H1 (cell line): ENCODE measurements at regions not wholly inside any gene's neighbourhood (a gene's known extent, or its start where the extent isn't known, plus 50 kb on each side); places are given as distances from the start of the nearest gene placed in this dataset.

Experiments
- CTCF ChIA-PET: fragments of 300-600 bp; sonication (Branson Sonifier 250); formaldehyde crosslinking; loops from one replicate; lab custom pipeline; 2021; ENCODE audit not compliant: partially characterized antibody; lab: Charles Lee
- POLR2A ChIA-PET: fragments of 300-600 bp; sonication (Branson Sonifier 250); formaldehyde crosslinking; loops from one replicate; lab custom pipeline; 2021; ENCODE audit warnings: inconsistent platforms; ENCODE audit not compliant: partially characterized antibody; lab: Charles Lee
- DNase-seq, 2 experiments: peaks; one replicate each; pipeline versions ENCODE4 v3.0.0 to v3.0.0-alpha.2; 2010 to 2022; ENCODE audit warnings: low spot score in 2 of 2, low read depth in 1 of 2, mixed read lengths in 1 of 2
- FAIRE-seq: peaks from 2 replicates; lab custom pipeline; 2011; peaks lifted over from hg19 to GRCh38; lab: Jason Lieb, UNC
- H2AFZ ChIP-seq: 2 replicates; pipeline ENCODE4 v1.8.1; 2012; ENCODE audit warnings: low read length, inconsistent platforms
- H2AK5ac ChIP-seq: 2 replicates; pipeline ENCODE4 v1.6.1; 2013; ENCODE audit warnings: low read depth, low read length
- H2BK120ac ChIP-seq: replicated peaks from 2 replicates; pipeline ENCODE3; 2013; ENCODE audit warnings: low read depth, low read length, inconsistent platforms
- H2BK12ac ChIP-seq: 2 replicates; pipeline ENCODE4 v1.6.1; 2013; ENCODE audit warnings: low read depth, low read length
- H2BK15ac ChIP-seq: 2 replicates; pipeline ENCODE4 v1.6.1; 2013; ENCODE audit warnings: low read length
- H2BK20ac ChIP-seq: 2 replicates; pipeline ENCODE4 v1.6.1; 2013; ENCODE audit warnings: low read length
- H2BK5ac ChIP-seq: 2 replicates; pipeline ENCODE4 v1.6.1; 2013; ENCODE audit warnings: low read depth, low read length
- H3K14ac ChIP-seq: 2 replicates; pipeline ENCODE4 v1.6.1; 2013; ENCODE audit warnings: inconsistent platforms; ENCODE audit not compliant: insufficient read length
- H3K18ac ChIP-seq: 2 replicates; pipeline ENCODE4 v1.6.1; 2013; ENCODE audit warnings: low read length; ENCODE audit errors: extremely low read depth
- H3K23ac ChIP-seq: 2 replicates; pipeline ENCODE4 v1.6.1; 2013; ENCODE audit warnings: inconsistent platforms; ENCODE audit not compliant: insufficient read length
- H3K23me2 ChIP-seq: 2 replicates; pipeline ENCODE4 v1.6.1; 2013; ENCODE audit warnings: low read depth, low read length
- H3K27ac ChIP-seq: 2 replicates; pipeline ENCODE4 v1.6.1; 2011; ENCODE audit warnings: low read depth, low read length, inconsistent platforms
- H3K27me3 ChIP-seq, 4 experiments: replicated peaks in 1 of 4; 1 replicate in 1 of 4; 2 replicates in 3 of 4; pipeline versions ENCODE4 v1.6.1 to v1.8.1; 2011 to 2013; ENCODE audit warnings: low read length in 3 of 4, mild to moderate bottlenecking in 3 of 4, inconsistent platforms in 2 of 4, mixed read lengths in 2 of 4, moderate library complexity in 1 of 4; ENCODE audit not compliant: control insufficient read depth in 3 of 4, insufficient read depth in 3 of 4; ENCODE audit errors: extremely low read depth in 1 of 4
- H3K36me3 ChIP-seq, 4 experiments: 2 replicates each; pipeline versions ENCODE4 v1.6.1 to v1.8.1; 2011 to 2013; ENCODE audit warnings: mild to moderate bottlenecking in 4 of 4, low read length in 3 of 4, moderate library complexity in 2 of 4, control low read depth in 1 of 4, inconsistent platforms in 1 of 4; ENCODE audit not compliant: insufficient read depth in 4 of 4, control insufficient read depth in 2 of 4
- H3K4ac ChIP-seq: replicated peaks from 2 replicates; pipeline ENCODE3; 2013; ENCODE audit warnings: low read length, low read depth, mixed read lengths, inconsistent platforms; ENCODE audit not compliant: insufficient read length
- H3K4me1 ChIP-seq, 4 experiments: replicated peaks in 1 of 4; 1 replicate in 1 of 4; 2 replicates in 3 of 4; pipeline versions ENCODE4 v1.6.1 to v1.8.1; 2011 to 2013; ENCODE audit warnings: low read length in 3 of 4, inconsistent platforms in 2 of 4, mixed read lengths in 1 of 4; ENCODE audit not compliant: insufficient read depth in 4 of 4, control insufficient read depth in 3 of 4
- H3K4me2 ChIP-seq, 2 experiments: 2 replicates each; pipeline versions ENCODE4 v1.6.1 to v1.8.1; 2011 to 2013; ENCODE audit warnings: low read depth in 2 of 2, low read length in 2 of 2, control low read depth in 1 of 2, inconsistent platforms in 1 of 2, mild to moderate bottlenecking in 1 of 2; ENCODE audit not compliant: insufficient read depth in 1 of 2
- H3K4me3 ChIP-seq, 4 experiments: fragments of 200-600, 300-600 bp in 1 of 4; sonication (generic), shearing (Covaris generic), sonication (Bioruptor Twin) in 1 of 4; 2 replicates each; pipeline versions ENCODE4 v1.5.1 to v1.8.1; 2011 to 2016; ENCODE audit warnings: low read length in 4 of 4, low read depth in 3 of 4, control low read depth in 2 of 4, inconsistent platforms in 2 of 4, mild to moderate bottlenecking in 2 of 4, mixed read lengths in 1 of 4, moderate library complexity in 1 of 4; ENCODE audit not compliant: insufficient read depth in 2 of 4; ENCODE audit errors: extremely low read depth in 1 of 4
- H3K56ac ChIP-seq: replicated peaks from 2 replicates; pipeline ENCODE3; 2013; ENCODE audit warnings: low read depth, mild to moderate bottlenecking, mixed read lengths, low read length, inconsistent platforms; ENCODE audit not compliant: insufficient read length
- H3K79me1 ChIP-seq: 2 replicates; pipeline ENCODE4 v1.6.1; 2013; ENCODE audit warnings: low read depth, low read length, control low read depth
- H3K79me2 ChIP-seq, 2 experiments: 2 replicates each; pipeline versions ENCODE4 v1.6.1 to v1.8.1; 2012 to 2013; ENCODE audit warnings: low read length in 2 of 2, mild to moderate bottlenecking in 2 of 2, inconsistent platforms in 1 of 2; ENCODE audit not compliant: insufficient read depth in 2 of 2, control insufficient read depth in 1 of 2
- H3K9ac ChIP-seq, 4 experiments: replicated peaks in 1 of 4; 1 replicate in 1 of 4; 2 replicates in 3 of 4; pipeline versions ENCODE4 v1.6.1 to v1.8.1; 2011 to 2013; ENCODE audit warnings: low read depth in 3 of 4, low read length in 3 of 4, control low read depth in 2 of 4, mild to moderate bottlenecking in 2 of 4, moderate library complexity in 2 of 4, inconsistent platforms in 1 of 4; ENCODE audit errors: extremely low read depth in 1 of 4
- H3K9me3 ChIP-seq, 2 experiments: 2 replicates each; pipeline versions ENCODE4 v1.6.1 to v1.8.1; 2012 to 2013; ENCODE audit warnings: mild to moderate bottlenecking in 2 of 2, moderate library complexity in 2 of 2, control low read depth in 1 of 2, inconsistent platforms in 1 of 2, low read depth in 1 of 2, low read length in 1 of 2, mixed read lengths in 1 of 2; ENCODE audit not compliant: insufficient read depth in 2 of 2
- H4K20me1 ChIP-seq, 2 experiments: replicated peaks in 1 of 2; 2 replicates each; pipeline versions ENCODE3 to v1.8.1; 2011 to 2013; ENCODE audit warnings: inconsistent platforms in 2 of 2, low read length in 2 of 2, mild to moderate bottlenecking in 1 of 2; ENCODE audit not compliant: insufficient read depth in 2 of 2, control insufficient read depth in 1 of 2
- H4K5ac ChIP-seq: 2 replicates; pipeline ENCODE4 v1.6.1; 2013; ENCODE audit warnings: low read length, low read depth, mixed read lengths, inconsistent platforms; ENCODE audit not compliant: insufficient read length
- H4K8ac ChIP-seq: 2 replicates; pipeline ENCODE4 v1.8.0; 2013; ENCODE audit warnings: mild to moderate bottlenecking, moderate library complexity, low read length, inconsistent platforms; ENCODE audit not compliant: insufficient read depth; ENCODE audit errors: extremely low read depth
- H4K91ac ChIP-seq: replicated peaks from 2 replicates; pipeline ENCODE3; 2013; ENCODE audit warnings: low read length, mixed read lengths, inconsistent platforms; ENCODE audit not compliant: insufficient read length
- BACH1 ChIP-seq: IDR thresholded peaks from 2 replicates; pipeline ENCODE4 v1.6.1; 2012; ENCODE audit warnings: low read length, improper control_type of control experiment
- BRCA1 ChIP-seq: IDR thresholded peaks from 2 replicates; pipeline ENCODE4 v1.6.1; 2012; ENCODE audit warnings: low read depth, low read length, improper control_type of control experiment
- CBX5 ChIP-seq: fragments of 300-800, 300-1000 bp; sonication (generic); IDR thresholded peaks from 2 replicates; pipeline ENCODE4 v1.7.1; 2016; ENCODE audit warnings: antibody characterized with exemption, low read length, low read depth
- CBX8 ChIP-seq: fragments of 300-800, 300-1000 bp; sonication (generic); IDR thresholded peaks from 2 replicates; pipeline ENCODE4 v1.7.1; 2016; ENCODE audit warnings: low read depth, low read length, borderline replicate concordance
- CHD2 ChIP-seq: IDR thresholded peaks from 2 replicates; pipeline ENCODE4 v1.6.1; 2012; ENCODE audit warnings: low read length, improper control_type of control experiment
- CREB1 ChIP-seq: IDR thresholded peaks from 2 replicates; pipeline ENCODE4 v1.6.1; 2012; ENCODE audit warnings: inconsistent platforms
- FOSL1 ChIP-seq: IDR thresholded peaks from 2 replicates; pipeline ENCODE4 v1.6.1; 2011; ENCODE audit warnings: mild to moderate bottlenecking, low read depth, low read length, moderate library complexity; ENCODE audit not compliant: insufficient read depth
- GTF2F1 ChIP-seq: IDR thresholded peaks from 2 replicates; pipeline ENCODE4 v1.6.1; 2012; ENCODE audit warnings: low read depth, low read length, improper control_type of control experiment, borderline replicate concordance
- JUND ChIP-seq: IDR thresholded peaks from 2 replicates; pipeline ENCODE4 v1.6.1; 2011; ENCODE audit warnings: mild to moderate bottlenecking, improper control_type of control experiment, low read length
- KDM1A ChIP-seq: fragments of 200-600, 300-600 bp; sonication (generic); IDR thresholded peaks from 2 replicates; pipeline ENCODE4 v1.7.1; 2016; ENCODE audit warnings: mild to moderate bottlenecking, low read length, borderline replicate concordance
- KDM4A ChIP-seq: IDR thresholded peaks from one replicate; pipeline ENCODE4 v1.7.1; 2012; ENCODE audit warnings: low read depth, mild to moderate bottlenecking, moderate library complexity, low read length, inconsistent platforms; ENCODE audit not compliant: severe bottlenecking
- NANOG ChIP-seq: IDR thresholded peaks from 2 replicates; pipeline ENCODE4 v1.6.1; 2011; ENCODE audit warnings: low read length, low read depth, mild to moderate bottlenecking, inconsistent platforms; ENCODE audit not compliant: insufficient read depth, poor library complexity, severe bottlenecking
- PHF8 ChIP-seq: fragments of 200-600 bp; sonication (generic); conservative IDR thresholded peaks from 2 replicates; pipeline ENCODE4 v1.7.1; 2012; ENCODE audit warnings: low read depth, mild to moderate bottlenecking, inconsistent platforms, low read length, moderate library complexity
- POLR2AphosphoS5 ChIP-seq: IDR thresholded peaks from 2 replicates; pipeline ENCODE4 v1.6.1; 2011; ENCODE audit warnings: low read depth, low read length
- POU5F1 ChIP-seq: IDR thresholded peaks from 2 replicates; pipeline ENCODE4 v1.6.1; 2011; ENCODE audit warnings: low read depth, mild to moderate bottlenecking, low read length, moderate library complexity
- ZNF274 ChIP-seq: IDR thresholded peaks from 2 replicates; pipeline ENCODE4 v1.7.0; 2012; ENCODE audit warnings: low read length, borderline replicate concordance; ENCODE audit errors: extremely low read depth
- WGBS, 2 experiments: shearing (Covaris generic) in 1 of 2; methylation state at CpG; one replicate each; pipeline versions ENCODE4 v1.1.6 to v1.1.7; 2013 to 2015; ENCODE audit warnings: low lambda C conversion rate in 2 of 2, mixed read lengths in 2 of 2, inconsistent platforms in 1 of 2, low coverage in 1 of 2, missing lambda C conversion rate in 1 of 2; ENCODE audit not compliant: insufficient replicate concordance in 2 of 2, insufficient coverage in 1 of 2, insufficient read length in 1 of 2; ENCODE audit errors: extremely low coverage in 1 of 2, missing lambda C conversion rate in 1 of 2; 5-methylcytosine and 5-hydroxymethylcytosine counted together

DNA sequence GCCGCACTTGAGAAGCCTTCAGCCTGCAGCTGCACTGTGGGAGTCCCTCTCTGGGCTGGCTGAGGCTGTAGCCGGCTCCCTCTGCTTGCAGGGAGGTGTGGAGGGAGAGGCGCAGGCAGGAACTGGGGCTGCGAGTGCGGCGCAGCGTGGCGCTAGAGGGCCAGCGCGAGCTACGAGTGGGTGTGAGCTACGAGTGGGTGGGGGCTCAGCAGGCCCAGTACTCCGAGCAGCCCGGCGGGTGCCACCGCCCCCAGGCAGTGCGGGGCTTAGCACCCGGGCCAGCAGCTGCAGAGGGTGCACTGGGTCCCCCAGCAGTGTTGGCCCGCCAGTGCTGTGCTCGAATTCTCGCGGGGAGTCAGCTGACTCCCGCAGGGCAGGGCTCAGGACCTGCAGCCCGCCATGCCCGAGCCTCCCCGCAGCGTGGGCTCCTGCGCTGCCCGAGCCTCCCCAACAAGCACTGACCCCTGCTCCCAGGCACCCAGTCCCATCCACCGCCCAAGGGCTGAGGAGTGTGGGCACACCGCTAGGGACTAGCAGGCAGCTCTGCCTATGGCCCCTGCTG is 1620.1 kb downstream of the BRINP3 start:
- no peaks in the 10 kb centered on the region for H3K23me2 ChIP-seq
- ChIA-PET CTCF (interaction anchor here (1.6 kb wide), 1 partner anchor 75 kb away, joined by 3 read pairs; no protein-coding TSS in a partner anchor), POLR2A (no interaction called here)
- H3K27ac ChIP-seq: no peak overlapping the region
- H4K5ac ChIP-seq: no peak overlapping the region
- peaks cover 0 to 4% (median 0%) of the 10 kb centered on the region in 4 experiments; a peak in 1 of 8 replicates for H3K36me3 ChIP-seq
- no peak overlapping the region for H3K4ac ChIP-seq
- DNase-seq (no peak), FAIRE-seq (no peak)
- H3K79me2 ChIP-seq: no peaks in the 10 kb centered on the region
- H3K9me3 ChIP-seq: peaks cover 0 to 8% of the 10 kb centered on the region in 2 experiments; a peak in 2 of 4 replicates
- no peaks in the 10 kb centered on the region for H3K27me3 ChIP-seq
- no peak overlapping the region for H2BK5ac ChIP-seq
- H3K9ac ChIP-seq: no peak overlapping the region
- H3K4me2 ChIP-seq: no peak overlapping the region
- H3K4me3 ChIP-seq: no peak overlapping the region
- no peak overlapping the region for H3K18ac ChIP-seq
- H3K4me1 ChIP-seq: no peaks in the 10 kb centered on the region
- no peaks in the 10 kb centered on the region for H3K79me1 ChIP-seq
- H2BK15ac ChIP-seq: no peak overlapping the region
- no peak overlapping the region for H2AK5ac ChIP-seq
- no peak overlapping the region for H2AFZ ChIP-seq
- no peak overlapping the region for H2BK20ac ChIP-seq
- WGBS, 2 experiments: 97% methylated on average over 24 of the region's 31 CpGs; no CpG with 5 or more reads in 1 of the 2 experiments
- no peaks in the 10 kb centered on the region for H4K20me1 ChIP-seq
- H2BK120ac ChIP-seq: no peak overlapping the region
- no peak overlapping the region for H2BK12ac ChIP-seq
- no peak overlapping the region for H3K14ac ChIP-seq
- no peak overlapping the region for H3K23ac ChIP-seq
- H4K91ac ChIP-seq: no peak overlapping the region
- H4K8ac ChIP-seq: no peak overlapping the region
- H3K56ac ChIP-seq: no peak overlapping the region
- TF ChIP-seq GTF2F1 (no peak), CBX8 (no peak), PHF8 (no peak), CBX5 (no peak), KDM4A (no peak), JUND (no peak), KDM1A (no peak), CREB1 (no peak), CHD2 (no peak), BRCA1 (no peak), ZNF274 (no peak), POU5F1 (no peak), POLR2AphosphoS5 (no peak), NANOG (no peak), FOSL1 (no peak), BACH1 (no peak)
